Middle frontal gyrus (tissue), 1 donor: ENCODE measurements at regions not wholly inside any gene's neighbourhood (a gene's known extent, or its start where the extent isn't known, plus 50 kb on each side); places are given as distances from the start of the nearest gene placed in this dataset.

ENCODE experiments used
- DNase-seq: peaks from one replicate; pipeline ENCODE4 v3.0.0-alpha.2; 2015; ENCODE audit warnings: low spot score; ENCODE audit errors: extremely low spot score

- DNase-seq: no peak
Measured at GRCh38 chrX:39168609-39169008, 367.4 kb downstream of the MID1IP1 start.

GRCh38 chrX:39169976-39170375 lies 368.7 kb downstream of the MID1IP1 start:
- no peak for DNase-seq

DNA sequence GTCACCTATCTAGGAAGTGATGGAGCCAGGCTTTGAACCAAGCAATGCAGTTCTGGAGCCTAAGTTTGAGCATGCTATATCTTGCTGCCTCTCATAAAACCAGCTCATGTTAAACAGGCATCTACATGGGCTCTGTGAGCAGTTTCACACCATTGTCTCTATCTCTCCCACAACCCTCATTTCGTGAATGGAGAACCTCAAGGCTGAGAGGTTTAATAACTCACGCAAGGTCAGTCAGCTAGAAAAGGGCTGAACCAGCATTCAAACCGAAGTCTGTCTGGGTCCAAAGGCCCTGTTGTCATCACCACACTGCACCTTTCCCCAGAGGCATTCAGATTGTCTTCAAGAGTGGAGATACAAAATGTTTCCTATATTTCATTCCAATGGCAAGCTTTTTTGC lies 369.2 kb downstream of the MID1IP1 start:
- no peak for DNase-seq

DNA sequence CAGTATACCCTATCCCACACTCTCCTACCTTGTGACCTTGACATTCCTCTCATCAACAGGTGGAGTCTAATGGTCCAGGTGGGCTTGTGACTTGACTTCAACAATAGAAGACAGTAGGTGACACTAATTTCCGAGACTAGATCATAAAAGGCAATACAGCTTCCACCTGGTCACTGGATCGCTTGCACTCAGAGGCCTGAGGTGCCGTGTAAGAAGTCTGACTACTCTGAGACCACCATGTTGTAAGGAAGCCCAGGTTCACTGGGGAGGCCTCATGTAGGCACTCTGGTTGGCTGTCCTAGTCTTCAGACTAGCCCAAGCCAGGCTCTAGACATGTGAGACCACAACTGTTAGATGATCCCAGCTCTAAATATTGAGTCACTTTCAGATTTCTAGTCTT lies 370.4 kb downstream of the MID1IP1 start:
- DNase-seq: no peak

DNA sequence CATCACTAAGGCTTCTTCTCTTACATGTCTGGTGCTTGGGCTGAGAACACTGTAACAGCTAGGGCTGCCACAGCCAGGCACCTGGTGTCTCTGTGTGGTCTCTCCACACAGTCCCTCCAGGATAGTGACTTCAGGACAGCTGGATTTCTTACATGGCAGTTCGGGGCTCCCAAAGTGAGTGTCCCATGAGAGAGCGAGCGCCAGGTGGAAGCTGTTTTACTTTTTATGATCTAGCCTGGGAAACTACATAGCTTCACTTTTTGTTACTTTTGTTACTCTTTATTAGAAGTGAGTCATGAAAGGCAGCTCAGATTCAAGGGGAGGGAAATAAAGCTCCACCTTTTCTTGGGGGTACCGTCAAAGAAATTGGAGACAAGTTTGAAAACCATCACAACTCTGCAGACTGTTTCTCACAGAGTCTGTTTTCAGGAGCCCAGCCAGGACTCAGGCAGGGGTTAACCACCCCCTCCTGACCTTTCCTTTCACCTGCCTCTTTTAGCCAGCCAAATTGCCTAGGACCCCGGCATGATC lies 373.0 kb downstream of the MID1IP1 start:
- DNase-seq: no peak

DNA sequence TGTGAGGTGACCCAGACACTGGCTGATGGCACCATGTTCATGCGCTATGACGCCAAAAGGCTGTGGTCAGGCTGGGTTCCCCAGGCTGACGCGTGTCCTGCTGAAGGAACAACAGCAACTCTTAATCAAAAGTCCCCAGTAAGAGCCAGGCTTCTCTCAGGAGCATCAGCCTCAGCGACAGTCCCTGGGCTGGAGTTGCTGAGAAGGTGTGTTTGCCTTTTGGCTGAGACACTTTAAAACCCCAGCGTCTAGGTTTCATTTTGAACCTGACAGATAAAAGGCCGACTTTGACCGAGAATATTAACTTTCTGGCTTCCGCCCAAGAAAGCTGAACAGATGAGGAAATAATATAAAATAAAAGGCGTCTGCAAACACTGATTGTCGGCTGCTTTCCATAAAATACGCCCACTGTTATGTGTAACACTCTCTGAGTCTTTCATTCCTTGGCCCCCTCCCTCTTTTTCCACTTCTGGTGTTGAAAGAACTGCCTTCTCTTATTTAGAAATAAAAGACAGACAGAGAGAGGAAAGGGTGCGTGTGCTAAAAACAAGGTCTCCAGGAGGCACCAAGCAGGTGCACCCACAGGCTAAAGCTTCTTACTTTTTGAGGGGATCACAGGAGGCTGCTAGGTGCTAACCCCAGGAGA lies 373.6 kb downstream of the MID1IP1 start:
- DNase-seq: no peak

- DNase-seq: no peak
Measured at GRCh38 chrX:39175418-39176057, 374.3 kb downstream of the MID1IP1 start.

DNA sequence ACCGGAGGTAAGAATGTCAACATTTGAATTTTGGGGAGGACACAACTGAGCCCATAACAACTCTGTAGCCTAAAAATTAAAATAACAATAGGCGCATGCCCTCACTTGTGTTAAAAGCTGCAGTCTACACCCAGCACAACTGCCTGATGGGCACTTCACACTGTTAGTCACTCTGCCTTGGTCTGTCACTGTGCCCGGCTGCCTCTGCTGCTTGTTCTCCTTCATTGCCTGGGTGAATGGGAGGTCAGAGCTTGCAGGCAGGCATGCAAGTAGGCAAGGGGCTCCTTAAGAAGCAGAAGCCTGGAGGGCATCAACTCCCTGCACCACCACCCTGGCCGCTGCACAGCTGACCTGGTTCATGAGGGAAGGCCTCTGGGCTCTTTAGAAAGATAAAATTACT lies 374.8 kb downstream of the MID1IP1 start:
- DNase-seq: no peak

DNA sequence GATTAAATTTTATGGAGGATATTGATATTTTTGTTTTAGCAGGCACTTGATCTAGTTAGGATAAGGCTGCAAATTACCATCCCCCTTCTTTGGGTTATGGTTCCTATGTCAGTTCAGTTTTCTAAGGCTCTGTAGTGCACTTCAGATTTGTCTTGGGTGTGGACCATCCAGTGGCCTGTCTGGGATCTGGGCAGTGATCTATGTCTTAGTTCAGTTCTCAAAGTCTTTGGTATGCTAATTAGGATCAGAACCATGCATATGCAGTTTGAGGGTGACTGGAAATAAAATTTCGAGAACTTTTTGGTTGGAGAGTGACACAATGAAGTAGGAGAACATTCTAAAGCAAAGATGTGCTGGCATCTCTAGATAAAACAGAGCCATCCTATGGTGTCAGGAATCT lies 388.2 kb downstream of the MID1IP1 start:
- no peak for DNase-seq

DNA sequence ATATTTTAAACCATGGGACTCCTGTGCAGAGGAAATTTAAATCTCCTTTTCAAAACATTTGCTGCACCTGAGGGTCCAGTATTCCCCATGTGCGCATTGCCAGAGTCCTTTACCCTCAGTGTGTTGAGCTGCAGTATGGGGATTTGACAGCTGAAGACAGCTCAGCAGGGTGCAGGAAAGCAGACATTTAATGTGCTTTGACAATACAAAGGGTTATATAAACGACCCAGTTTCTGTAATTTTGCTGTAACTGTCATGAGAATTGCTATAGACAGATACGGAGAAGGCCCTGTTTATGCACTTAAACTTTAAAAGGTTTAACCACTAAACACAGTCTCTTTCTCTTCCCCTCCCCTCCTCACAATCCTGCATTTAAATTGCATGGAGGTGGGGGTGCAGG lies 393.4 kb downstream of the MID1IP1 start:
- no peak for DNase-seq

DNA sequence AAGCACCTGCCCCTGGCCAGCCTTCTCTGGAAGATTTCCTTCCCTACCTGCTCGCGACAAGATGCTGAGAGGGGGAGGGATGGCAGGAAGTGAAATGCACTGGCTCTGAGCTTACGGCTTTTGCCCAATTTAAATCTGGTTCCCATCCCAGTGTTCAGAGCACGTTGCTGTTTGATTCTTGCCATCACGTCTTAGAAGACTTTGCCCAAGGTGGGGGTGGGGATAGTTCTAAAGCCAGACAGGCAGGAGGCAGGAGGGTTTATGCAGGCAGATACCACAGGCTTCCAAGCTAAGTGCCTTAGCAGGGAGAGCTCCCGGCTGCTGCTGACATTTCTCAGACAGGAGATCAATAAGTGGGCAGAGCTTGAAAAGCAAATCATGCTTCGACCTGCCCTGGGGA lies 393.9 kb downstream of the MID1IP1 start:
- no peak for DNase-seq

- DNase-seq: no peak
Measured at GRCh38 chrX:39196192-39197102, 395.2 kb downstream of the MID1IP1 start.

GRCh38 chrX:39199429-39199828 lies 398.2 kb downstream of the MID1IP1 start:
- no peak for DNase-seq

DNA sequence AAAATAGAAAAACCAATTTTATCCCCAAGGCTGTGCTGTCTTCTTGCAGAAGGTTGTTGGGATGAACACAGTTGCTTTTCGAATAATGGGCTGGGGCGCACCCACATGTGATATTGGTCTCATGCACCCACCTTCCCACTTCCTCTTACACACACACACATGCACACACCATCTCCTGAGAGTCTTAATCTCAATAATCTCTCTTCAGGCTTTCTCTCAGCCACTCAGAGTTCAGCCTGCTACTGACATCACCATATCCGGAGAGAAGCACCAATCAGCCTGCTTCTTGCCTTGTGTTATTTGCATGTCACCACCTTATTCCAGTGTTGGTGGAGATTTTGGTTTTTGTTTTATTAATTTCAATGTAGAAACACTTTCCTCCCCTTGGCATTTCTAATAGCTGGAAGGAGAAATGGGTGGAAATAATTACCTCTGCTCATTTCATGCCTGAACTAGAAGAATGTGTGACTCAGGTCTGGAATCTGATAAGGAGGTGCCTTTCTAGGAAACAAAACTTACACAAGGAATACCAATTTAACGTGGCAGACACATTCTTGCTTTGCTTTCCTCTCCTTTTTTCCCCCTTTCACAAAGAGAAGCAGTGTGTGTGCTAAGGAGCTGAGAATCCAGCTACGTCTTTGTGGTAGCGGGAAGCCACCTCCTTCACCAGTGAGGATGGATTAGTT lies 400.2 kb downstream of the MID1IP1 start:
- DNase-seq: no peak

GRCh38 chrX:39202641-39203040 lies 401.4 kb downstream of the MID1IP1 start:
- no peak for DNase-seq

GRCh38 chrX:39203427-39203826 lies 402.2 kb downstream of the MID1IP1 start:
- DNase-seq: no peak

- DNase-seq: no peak
Measured at GRCh38 chrX:39204353-39204752, 403.1 kb downstream of the MID1IP1 start.

DNA sequence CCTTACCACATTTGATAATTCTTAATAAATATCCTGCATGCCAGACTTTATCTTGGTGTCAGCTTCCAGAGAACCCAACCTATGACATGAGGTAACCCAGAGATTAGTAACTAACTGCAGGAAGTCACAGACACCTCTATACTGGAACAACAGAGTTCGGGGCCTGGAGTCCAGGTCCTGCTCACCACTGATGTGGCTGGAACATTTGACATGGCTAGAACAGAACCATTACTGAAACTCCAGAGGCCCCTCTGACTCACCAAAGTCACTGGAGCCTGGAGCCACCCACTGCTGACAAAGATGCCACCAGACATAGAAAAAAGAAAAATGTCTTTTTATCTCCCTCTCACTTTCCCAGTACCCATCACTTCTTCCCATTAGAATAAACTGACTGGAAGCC lies 403.7 kb downstream of the MID1IP1 start:
- DNase-seq: no peak

GRCh38 chrX:39205467-39205866 lies 404.2 kb downstream of the MID1IP1 start:
- DNase-seq: no peak

DNA sequence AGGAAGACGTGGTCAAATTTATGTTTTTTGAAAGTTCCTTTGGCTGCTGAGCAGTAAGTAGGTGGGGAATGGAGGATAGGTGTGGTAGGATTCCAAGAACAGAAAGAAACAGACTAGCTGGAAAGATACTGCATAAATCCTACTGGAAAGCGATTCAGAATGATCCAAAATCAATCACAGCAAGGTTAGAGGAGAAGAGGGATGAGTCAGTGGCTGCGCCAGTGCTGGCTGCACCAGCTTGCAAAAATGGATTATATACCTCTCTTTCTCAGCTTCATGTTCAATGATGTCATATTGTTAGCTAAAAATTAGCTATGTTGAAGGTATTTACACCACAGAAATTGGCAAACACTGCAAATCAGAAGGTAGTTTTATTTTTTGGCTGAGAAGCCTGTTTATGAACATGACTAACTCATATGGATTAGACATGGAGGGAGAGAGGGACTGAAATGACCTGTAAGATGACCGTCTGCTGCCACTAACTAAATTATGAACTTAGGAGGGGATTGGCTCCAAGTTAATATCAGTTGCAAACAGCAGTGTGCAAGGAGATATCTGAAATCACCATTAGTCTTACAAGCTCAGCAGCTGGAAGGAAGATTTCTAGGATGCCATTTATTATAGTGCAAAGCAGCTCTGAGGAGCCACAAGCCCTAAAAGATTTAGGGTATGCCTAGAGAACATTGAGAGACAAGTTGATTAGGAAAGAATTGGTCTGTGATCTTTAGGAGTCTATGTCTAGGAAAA lies 405.3 kb downstream of the MID1IP1 start:
- no peak for DNase-seq

GRCh38 chrX:39211501-39211900 lies 410.2 kb downstream of the MID1IP1 start:
- no peak for DNase-seq
